Keratinocyte (primary cell): ENCODE measurements at regions not wholly inside any gene's neighbourhood (a gene's known extent, or its start where the extent isn't known, plus 50 kb on each side); places are given as distances from the start of the nearest gene placed in this dataset.

Experiments used
- CTCF ChIP-seq, 3 experiments: IDR thresholded peaks in 1 of 3; conservative IDR thresholded peaks in 1 of 3; optimal IDR thresholded peaks in 1 of 3; 2 replicates in 2 of 3; 3 replicates in 1 of 3; pipeline versions ENCODE3 to v1.5.1; 2011; ENCODE audit warnings: low read length in 3 of 3, mild to moderate bottlenecking in 3 of 3, moderate library complexity in 2 of 3, control low read depth in 1 of 3, inconsistent platforms in 1 of 3; ENCODE audit not compliant: insufficient read depth in 2 of 3; ENCODE audit errors: extremely low read depth in 1 of 3
- EZH2 ChIP-seq: IDR thresholded peaks from one replicate; pipeline ENCODE4 v1.6.1; 2012; ENCODE audit warnings: inconsistent platforms, mild to moderate bottlenecking, low read length, moderate library complexity

- TF ChIP-seq CTCF (optimal IDR thresholded peaks at IDR 0.05 in 1 of 3, IDR thresholded peaks at IDR 0.05 in 1 of 3, conservative IDR thresholded peaks at IDR 0.05 in 1 of 3; ENCODE audit: extremely low read depth in 1 of 3, insufficient read depth in 2 of 3, low read length in 3 of 3) (no peak), EZH2 (no peak)
Observed at GRCh38 chr12:19771858-19772257, 332.6 kb downstream of the AEBP2 start.
